Mammary epithelial cell (primary cell): ENCODE measurements at regions not wholly inside any gene's neighbourhood (a gene's known extent, or its start where the extent isn't known, plus 50 kb on each side); places are given as distances from the start of the nearest gene placed in this dataset.

Experiments used
- CTCF ChIP-seq, 2 donors: IDR thresholded peaks in 1 of 2; conservative IDR thresholded peaks in 1 of 2; 2 replicates each; pipeline ENCODE4 v1.5.1; 2011 to 2012; ENCODE audit warnings: inconsistent platforms in 2 of 2, low read length in 2 of 2, mild to moderate bottlenecking in 2 of 2, control low read depth in 1 of 2, low read depth in 1 of 2; ENCODE audit not compliant: insufficient read depth in 1 of 2; ENCODE audit errors: extremely low read depth in 1 of 2
- EZH2 ChIP-seq: IDR thresholded peaks from 2 replicates; pipeline ENCODE4 v1.6.1; 2012; ENCODE audit warnings: low read length, inconsistent platforms, borderline replicate concordance

DNA sequence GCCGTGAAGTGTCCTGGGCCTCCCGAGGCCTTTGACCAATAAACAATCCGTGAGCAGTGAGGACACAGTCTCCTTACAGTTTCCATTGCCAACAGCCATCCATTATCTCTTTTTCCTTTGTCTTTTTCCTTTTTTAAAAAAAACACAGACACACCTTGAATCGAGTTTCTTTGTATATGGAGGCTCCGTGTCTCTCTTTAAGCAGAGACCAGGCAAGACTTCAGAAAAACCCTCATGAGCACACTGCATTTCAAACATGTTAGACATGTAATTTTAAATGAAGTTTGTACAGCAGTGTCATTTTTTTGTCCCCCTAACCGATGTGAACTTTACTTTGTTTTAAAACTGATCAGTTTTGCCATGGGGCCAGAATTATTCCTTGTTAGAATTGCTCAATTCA is 111.1 kb downstream of the SPTSSA start:
- no peak for TF ChIP-seq CTCF (conservative IDR thresholded peaks at IDR 0.05 in 1 of 2, IDR thresholded peaks at IDR 0.05 in 1 of 2; ENCODE audit: extremely low read depth in 1 of 2, insufficient read depth in 1 of 2, low read depth in 1 of 2, low read length in 2 of 2)
- no peak for TF ChIP-seq EZH2
